ENCODE measurements at regions not wholly inside any gene's neighbourhood (a gene's known extent, or its start where the extent isn't known, plus 50 kb on each side); places are given as distances from the start of the nearest gene placed in this dataset.

GRCh38 chr20:16194617-16195360 is 378.5 kb downstream of the KIF16B start:
- Histone ChIP-seq H3K36me3 (no peaks in the 10 kb centered on the region), H3K4me3 (no peak overlapping the region), H3K27ac (no peak overlapping the region), H3K9me3 (no peaks in the 10 kb centered on the region), H3K27me3 (no peaks in the 10 kb centered on the region), H3K4me1 (no peaks in the 10 kb centered on the region)
- no peak for DNase-seq
- no peak for TF ChIP-seq EP300 (IDR thresholded peaks at IDR 0.05)
- no peak for TF ChIP-seq POLR2A (IDR thresholded peaks at IDR 0.05)
- no peak for TF ChIP-seq CTCF (IDR thresholded peaks at IDR 0.05)
- no peak for TF ChIP-seq POLR2AphosphoS5 (IDR thresholded peaks at IDR 0.05)
- WGBS, 2 donors: 70 to 76% methylated on average over 2 of the region's 2 CpGs
- ATAC-seq (ENCODE audit: low FRiP score in 2 of 2): no peak

GRCh38 chr20:16191496-16191895 is 381.8 kb downstream of the KIF16B start:
- no peak for TF ChIP-seq CTCF (IDR thresholded peaks at IDR 0.05)
- TF ChIP-seq POLR2AphosphoS5 (IDR thresholded peaks at IDR 0.05): no peak
- no peak for TF ChIP-seq POLR2A (IDR thresholded peaks at IDR 0.05)
- no peak for TF ChIP-seq EP300 (IDR thresholded peaks at IDR 0.05)
- 66 to 72% methylated on average over 2 of the region's 2 CpGs for WGBS, 2 donors
- H3K27ac ChIP-seq: no peak overlapping the region
- no peak overlapping the region for H3K4me3 ChIP-seq
- H3K4me1 ChIP-seq: no peaks in the 10 kb centered on the region
- H3K9me3 ChIP-seq: no peaks in the 10 kb centered on the region
- H3K36me3 ChIP-seq: no peaks in the 10 kb centered on the region
- ATAC-seq (ENCODE audit: low FRiP score in 2 of 2): no peak
- H3K27me3 ChIP-seq: no peaks in the 10 kb centered on the region
- DNase-seq: no peak

- Histone ChIP-seq H3K9me3 (no peaks in the 10 kb centered on the region), H3K27ac (no peak overlapping the region), H3K36me3 (no peaks in the 10 kb centered on the region), H3K4me1 (no peaks in the 10 kb centered on the region), H3K4me3 (no peak overlapping the region), H3K27me3 (no peaks in the 10 kb centered on the region)
- 64 to 65% methylated on average over 2 to 4 of the region's 4 CpGs for WGBS, 2 donors
- DNase-seq (no peak), ATAC-seq (ENCODE audit: low FRiP score in 2 of 2) (no peak)
- no peak for TF ChIP-seq POLR2A (IDR thresholded peaks at IDR 0.05)
- no peak for TF ChIP-seq EP300 (IDR thresholded peaks at IDR 0.05)
- TF ChIP-seq CTCF (IDR thresholded peaks at IDR 0.05): no peak
- TF ChIP-seq POLR2AphosphoS5 (IDR thresholded peaks at IDR 0.05): no peak
Measured at GRCh38 chr20:16189371-16189770, 383.9 kb downstream of the KIF16B start.

DNA sequence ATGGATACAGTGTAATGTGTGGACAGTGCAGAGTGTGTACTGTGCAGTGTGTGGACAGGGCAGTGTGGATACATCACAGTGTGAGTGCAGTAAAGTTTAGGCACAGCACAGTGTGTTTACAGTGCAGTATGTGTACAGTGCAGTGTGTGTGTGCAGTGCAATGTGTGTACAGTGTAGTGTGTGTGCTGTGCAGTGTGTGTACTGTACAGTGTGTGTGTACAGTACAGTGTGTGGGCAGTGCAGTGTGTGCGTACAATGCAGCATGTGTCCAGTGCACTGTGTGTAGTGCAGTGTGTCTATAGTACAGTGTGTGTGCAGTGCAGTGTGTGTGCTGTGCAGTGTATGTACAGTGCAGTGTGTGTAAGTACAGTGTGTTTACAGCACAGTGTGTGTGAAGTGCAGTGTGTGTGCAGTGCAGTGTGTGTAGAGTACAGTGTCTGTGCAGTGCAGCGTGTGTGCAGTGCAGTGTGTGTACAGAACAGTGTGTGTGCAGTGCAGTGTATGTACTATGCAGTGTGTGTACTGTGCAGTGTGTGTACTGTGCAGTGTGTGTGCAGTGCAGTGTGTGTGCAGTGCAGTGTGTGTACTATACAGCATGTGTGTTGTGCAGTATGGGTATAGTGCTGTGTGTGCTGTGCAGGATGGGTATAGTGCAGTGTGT is 385.2 kb downstream of the KIF16B start:
- peak; percentile 34 to 60 for ATAC-seq (ENCODE audit: low FRiP score in 2 of 2)
- Histone ChIP-seq H3K9me3 (no peaks in the 10 kb centered on the region), H3K4me3 (no peak overlapping the region), H3K4me1 (no peaks in the 10 kb centered on the region), H3K27me3 (no peaks in the 10 kb centered on the region), H3K36me3 (no peaks in the 10 kb centered on the region), H3K27ac (no peak overlapping the region)
- 80 to 87% methylated on average over 2 of the region's 2 CpGs for WGBS, 2 donors
- DNase-seq: no peak
- TF ChIP-seq EP300 (IDR thresholded peaks at IDR 0.05) (no peak), CTCF (IDR thresholded peaks at IDR 0.05) (no peak), POLR2AphosphoS5 (IDR thresholded peaks at IDR 0.05) (no peak), POLR2A (IDR thresholded peaks at IDR 0.05) (no peak)

Measured in upper lobe of left lung (tissue), 6 donors.